Neural crest cell (in vitro differentiated cells): ENCODE measurements at regions not wholly inside any gene's neighbourhood (a gene's known extent, or its start where the extent isn't known, plus 50 kb on each side); places are given as distances from the start of the nearest gene placed in this dataset.

ENCODE experiments used
- DNase-seq: peaks from one replicate; pipeline ENCODE4 v3.0.0; 2021; ENCODE audit warnings: low read depth, mixed read lengths, low spot score
- H3K27ac Mint-ChIP-seq: one replicate; pipeline ENCODE4 v1.8.0; 2021; ENCODE audit warnings: mild to moderate bottlenecking, mixed read lengths; ENCODE audit not compliant: unreplicated experiment
- H3K27me3 Mint-ChIP-seq: 2 replicates; pipeline ENCODE4 v1.8.0; 2021; ENCODE audit warnings: low read depth, mild to moderate bottlenecking, mixed read lengths
- H3K36me3 Mint-ChIP-seq: 2 replicates; pipeline ENCODE4 v1.8.0; 2021; ENCODE audit warnings: low read depth, mild to moderate bottlenecking, mixed read lengths
- H3K4me1 Mint-ChIP-seq: 2 replicates; pipeline ENCODE4 v1.8.0; 2021; ENCODE audit warnings: mixed read lengths
- H3K4me3 Mint-ChIP-seq: one replicate; pipeline ENCODE4 v1.8.0; 2021; ENCODE audit warnings: mild to moderate bottlenecking, mixed read lengths
- H3K9me3 Mint-ChIP-seq: 2 replicates; pipeline ENCODE4 v1.8.0; 2021; ENCODE audit warnings: mixed read lengths
- CTCF ChIP-seq: fragments of 200-600 bp; sonication (generic); conservative IDR thresholded peaks from 2 replicates; pipeline ENCODE4 v1.5.0; 2021; ENCODE audit warnings: antibody characterized with exemption, mild to moderate bottlenecking

- Mint-ChIP-seq H3K4me1 (no peaks in the 10 kb centered on the region), H3K4me3 (no peak overlapping the region), H3K27ac (no peak overlapping the region), H3K9me3 (peaks cover 20% of the 10 kb centered on the region), H3K36me3 (peaks cover 14% of the 10 kb centered on the region), H3K27me3 (no peaks in the 10 kb centered on the region)
- no peak for DNase-seq
- no peak for TF ChIP-seq CTCF
These were observed 612.4 kb downstream of the TNS3 start for GRCh38 chr7:46969303-46970130.

- Mint-ChIP-seq H3K9me3 (peaks cover 28% of the 10 kb centered on the region), H3K36me3 (peaks cover 21% of the 10 kb centered on the region), H3K4me1 (no peaks in the 10 kb centered on the region), H3K4me3 (no peak overlapping the region), H3K27ac (no peak overlapping the region), H3K27me3 (no peaks in the 10 kb centered on the region)
- DNase-seq = no peak
- TF ChIP-seq CTCF = no peak
These were observed 613.9 kb downstream of the TNS3 start for GRCh38 chr7:46968003-46968402.

- Mint-ChIP-seq H3K27ac (no peak overlapping the region), H3K4me1 (no peaks in the 10 kb centered on the region), H3K27me3 (no peaks in the 10 kb centered on the region), H3K4me3 (no peak overlapping the region), H3K9me3 (peaks cover 28% of the 10 kb centered on the region), H3K36me3 (peaks cover 26% of the 10 kb centered on the region)
- TF ChIP-seq CTCF = no peak
- DNase-seq = no peak
These were observed 618.2 kb downstream of the TNS3 start for GRCh38 chr7:46963719-46964118.

GRCh38 chr7:46960970-46961369 is 620.9 kb downstream of the TNS3 start:
- no peak for TF ChIP-seq CTCF
- no peak for DNase-seq
- Mint-ChIP-seq H3K36me3 (peaks cover 24% of the 10 kb centered on the region), H3K27me3 (no peaks in the 10 kb centered on the region), H3K9me3 (peaks cover 21% of the 10 kb centered on the region), H3K4me1 (no peaks in the 10 kb centered on the region), H3K27ac (no peak overlapping the region), H3K4me3 (no peak overlapping the region)

- Mint-ChIP-seq H3K27me3 (no peaks in the 10 kb centered on the region), H3K36me3 (peaks cover 6% of the 10 kb centered on the region), H3K4me3 (no peak overlapping the region), H3K27ac (no peak overlapping the region), H3K4me1 (no peaks in the 10 kb centered on the region), H3K9me3 (peaks cover 3% of the 10 kb centered on the region)
- DNase-seq = no peak
- TF ChIP-seq CTCF = no peak
These were observed 624.7 kb downstream of the TNS3 start for GRCh38 chr7:46957195-46957594.
